GM23338 (cell line): ENCODE measurements at regions not wholly inside any gene's neighbourhood (a gene's known extent, or its start where the extent isn't known, plus 50 kb on each side); places are given as distances from the start of the nearest gene placed in this dataset.

ENCODE experiments used
- ATAC-seq: fragments of 200-7000 bp; cut with Tn5 transposase; 3 replicates; pipeline ENCODE4 v1.9.1; 2020
- DNase-seq: peaks from one replicate; pipeline ENCODE4 v3.0.0-alpha.2; 2015; ENCODE audit warnings: low spot score
- H2AFZ ChIP-seq: fragments of 200-600 bp; sonication (generic); 2 replicates; pipeline ENCODE4 v1.8.0; 2016; ENCODE audit warnings: antibody characterized with exemption, mild to moderate bottlenecking, moderate library complexity
- H3F3A ChIP-seq: fragments of 200-600 bp; sonication (generic); replicated peaks from 2 replicates; pipeline ENCODE4 v1.8.0; 2017; ENCODE audit warnings: antibody characterized with exemption, mixed run types, low read depth
- H3K27ac ChIP-seq: fragments of 200-600 bp; sonication (generic); 2 replicates; pipeline ENCODE4 v1.6.1; 2016; ENCODE audit warnings: low read depth
- H3K27me3 ChIP-seq: fragments of 200-600 bp; sonication (generic); 2 replicates; pipeline ENCODE4 v1.8.0; 2016; ENCODE audit warnings: mild to moderate bottlenecking, mixed run types, moderate library complexity; ENCODE audit not compliant: insufficient read depth
- H3K36me3 ChIP-seq: fragments of 200-600 bp; sonication (generic); 2 replicates; pipeline ENCODE4 v1.8.0; 2016; ENCODE audit warnings: mild to moderate bottlenecking; ENCODE audit not compliant: insufficient read depth
- H3K4me1 ChIP-seq: fragments of 200-600 bp; sonication (generic); 2 replicates; pipeline ENCODE4 v1.8.0; 2016; ENCODE audit warnings: mild to moderate bottlenecking, moderate library complexity; ENCODE audit not compliant: insufficient read depth
- H3K4me2 ChIP-seq: fragments of 200-600 bp; sonication (generic); 2 replicates; pipeline ENCODE4 v1.7.1; 2017; ENCODE audit warnings: mixed run types
- H3K4me3 ChIP-seq: fragments of 200-600 bp; sonication (generic); 2 replicates; pipeline ENCODE4 v1.6.1; 2016; ENCODE audit warnings: mixed run types
- H3K79me2 ChIP-seq: fragments of 200-600 bp; sonication (generic); replicated peaks from 2 replicates; pipeline ENCODE4 v1.8.0; 2017; ENCODE audit warnings: mild to moderate bottlenecking; ENCODE audit not compliant: insufficient read depth
- H3K9me2 ChIP-seq: fragments of 200-600 bp; sonication (generic); 2 replicates; pipeline ENCODE4 v1.8.0; 2017; ENCODE audit not compliant: insufficient read depth
- H4K20me1 ChIP-seq: fragments of 200-600 bp; sonication (generic); replicated peaks from 2 replicates; pipeline ENCODE4 v1.8.0; 2017; ENCODE audit warnings: mild to moderate bottlenecking; ENCODE audit not compliant: insufficient read depth
- H3K27ac Mint-ChIP-seq: 2 replicates; pipeline ENCODE4 v1.8.0; 2020; ENCODE audit warnings: inconsistent platforms, mild to moderate bottlenecking, moderate library complexity, mixed read lengths
- H3K27me3 Mint-ChIP-seq: 3 replicates; pipeline ENCODE4 v1.8.0; 2022; ENCODE audit warnings: low read depth, mild to moderate bottlenecking, moderate library complexity, mixed read lengths, inconsistent platforms; ENCODE audit not compliant: insufficient read depth, poor library complexity
- H3K36me3 Mint-ChIP-seq: 3 replicates; pipeline ENCODE4 v1.8.0; 2021; ENCODE audit warnings: low read depth, mild to moderate bottlenecking, inconsistent platforms, moderate library complexity, mixed read lengths
- H3K4me1 Mint-ChIP-seq: 3 replicates; pipeline ENCODE4 v1.8.0; 2020; ENCODE audit warnings: mild to moderate bottlenecking, inconsistent platforms, mixed read lengths
- H3K4me3 Mint-ChIP-seq: 3 replicates; pipeline ENCODE4 v1.8.0; 2021; ENCODE audit warnings: moderate library complexity, mild to moderate bottlenecking, inconsistent platforms, mixed read lengths
- H3K9me3 Mint-ChIP-seq: 3 replicates; pipeline ENCODE4 v1.8.0; 2020; ENCODE audit warnings: moderate library complexity, mild to moderate bottlenecking, inconsistent platforms, mixed read lengths
- POLR2AphosphoS5 ChIP-seq: IDR thresholded peaks from 2 replicates; pipeline ENCODE4 v1.6.1; 2016; ENCODE audit warnings: antibody characterized with exemption, low read depth
- ZNF114 ChIP-seq: fragments of 250-450 bp; sonication (Bioruptor Pico); IDR thresholded peaks from 2 replicates; pipeline ENCODE4 v1.5.0; 2020; ENCODE audit warnings: mild to moderate bottlenecking, moderate library complexity
- TF ChIP-seq, protein P1 (sequence below), 2 experiments: fragments of 200-600 bp in 1 of 2; sonication (generic) in 1 of 2; conservative IDR thresholded peaks; 2 replicates each; pipeline versions ENCODE4 v1.5.1 to v1.6.1; 2016 to 2017; ENCODE audit warnings: antibody characterized with exemption in 2 of 2, low read depth in 2 of 2, mild to moderate bottlenecking in 2 of 2, moderate library complexity in 1 of 2
- TF ChIP-seq, protein P2 (sequence below): fragments of 250-450 bp; sonication (Bioruptor Pico); IDR thresholded peaks from 2 replicates; pipeline ENCODE4 v1.5.0; 2020; ENCODE audit warnings: mild to moderate bottlenecking, moderate library complexity

DNA sequence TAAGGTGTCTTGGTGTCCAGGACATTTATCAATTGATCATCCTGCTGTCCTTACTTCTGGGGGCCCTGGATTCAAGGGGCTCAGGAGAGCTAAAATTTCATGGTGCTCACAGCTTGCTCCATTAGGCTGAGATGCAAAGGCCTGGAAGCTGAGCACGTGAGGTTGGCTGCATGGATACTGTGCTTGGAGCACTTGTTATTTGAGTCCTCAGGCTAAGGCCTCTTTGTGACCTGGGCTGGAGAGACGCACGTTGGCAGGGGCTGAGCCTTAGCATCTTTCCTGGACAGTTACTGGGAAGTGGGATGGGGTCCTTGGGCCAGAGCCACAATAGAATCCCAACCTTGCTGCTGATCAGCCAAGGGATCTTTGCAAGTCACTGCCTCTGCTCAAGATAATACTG lies 151.2 kb upstream of the HS6ST1 start (continued):
- TF ChIP-seq, protein P1, sequence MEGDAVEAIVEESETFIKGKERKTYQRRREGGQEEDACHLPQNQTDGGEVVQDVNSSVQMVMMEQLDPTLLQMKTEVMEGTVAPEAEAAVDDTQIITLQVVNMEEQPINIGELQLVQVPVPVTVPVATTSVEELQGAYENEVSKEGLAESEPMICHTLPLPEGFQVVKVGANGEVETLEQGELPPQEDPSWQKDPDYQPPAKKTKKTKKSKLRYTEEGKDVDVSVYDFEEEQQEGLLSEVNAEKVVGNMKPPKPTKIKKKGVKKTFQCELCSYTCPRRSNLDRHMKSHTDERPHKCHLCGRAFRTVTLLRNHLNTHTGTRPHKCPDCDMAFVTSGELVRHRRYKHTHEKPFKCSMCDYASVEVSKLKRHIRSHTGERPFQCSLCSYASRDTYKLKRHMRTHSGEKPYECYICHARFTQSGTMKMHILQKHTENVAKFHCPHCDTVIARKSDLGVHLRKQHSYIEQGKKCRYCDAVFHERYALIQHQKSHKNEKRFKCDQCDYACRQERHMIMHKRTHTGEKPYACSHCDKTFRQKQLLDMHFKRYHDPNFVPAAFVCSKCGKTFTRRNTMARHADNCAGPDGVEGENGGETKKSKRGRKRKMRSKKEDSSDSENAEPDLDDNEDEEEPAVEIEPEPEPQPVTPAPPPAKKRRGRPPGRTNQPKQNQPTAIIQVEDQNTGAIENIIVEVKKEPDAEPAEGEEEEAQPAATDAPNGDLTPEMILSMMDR (conservative IDR thresholded peaks at IDR 0.05; ENCODE audit: low read depth in 2 of 2) = no peak
- TF ChIP-seq, protein P2, sequence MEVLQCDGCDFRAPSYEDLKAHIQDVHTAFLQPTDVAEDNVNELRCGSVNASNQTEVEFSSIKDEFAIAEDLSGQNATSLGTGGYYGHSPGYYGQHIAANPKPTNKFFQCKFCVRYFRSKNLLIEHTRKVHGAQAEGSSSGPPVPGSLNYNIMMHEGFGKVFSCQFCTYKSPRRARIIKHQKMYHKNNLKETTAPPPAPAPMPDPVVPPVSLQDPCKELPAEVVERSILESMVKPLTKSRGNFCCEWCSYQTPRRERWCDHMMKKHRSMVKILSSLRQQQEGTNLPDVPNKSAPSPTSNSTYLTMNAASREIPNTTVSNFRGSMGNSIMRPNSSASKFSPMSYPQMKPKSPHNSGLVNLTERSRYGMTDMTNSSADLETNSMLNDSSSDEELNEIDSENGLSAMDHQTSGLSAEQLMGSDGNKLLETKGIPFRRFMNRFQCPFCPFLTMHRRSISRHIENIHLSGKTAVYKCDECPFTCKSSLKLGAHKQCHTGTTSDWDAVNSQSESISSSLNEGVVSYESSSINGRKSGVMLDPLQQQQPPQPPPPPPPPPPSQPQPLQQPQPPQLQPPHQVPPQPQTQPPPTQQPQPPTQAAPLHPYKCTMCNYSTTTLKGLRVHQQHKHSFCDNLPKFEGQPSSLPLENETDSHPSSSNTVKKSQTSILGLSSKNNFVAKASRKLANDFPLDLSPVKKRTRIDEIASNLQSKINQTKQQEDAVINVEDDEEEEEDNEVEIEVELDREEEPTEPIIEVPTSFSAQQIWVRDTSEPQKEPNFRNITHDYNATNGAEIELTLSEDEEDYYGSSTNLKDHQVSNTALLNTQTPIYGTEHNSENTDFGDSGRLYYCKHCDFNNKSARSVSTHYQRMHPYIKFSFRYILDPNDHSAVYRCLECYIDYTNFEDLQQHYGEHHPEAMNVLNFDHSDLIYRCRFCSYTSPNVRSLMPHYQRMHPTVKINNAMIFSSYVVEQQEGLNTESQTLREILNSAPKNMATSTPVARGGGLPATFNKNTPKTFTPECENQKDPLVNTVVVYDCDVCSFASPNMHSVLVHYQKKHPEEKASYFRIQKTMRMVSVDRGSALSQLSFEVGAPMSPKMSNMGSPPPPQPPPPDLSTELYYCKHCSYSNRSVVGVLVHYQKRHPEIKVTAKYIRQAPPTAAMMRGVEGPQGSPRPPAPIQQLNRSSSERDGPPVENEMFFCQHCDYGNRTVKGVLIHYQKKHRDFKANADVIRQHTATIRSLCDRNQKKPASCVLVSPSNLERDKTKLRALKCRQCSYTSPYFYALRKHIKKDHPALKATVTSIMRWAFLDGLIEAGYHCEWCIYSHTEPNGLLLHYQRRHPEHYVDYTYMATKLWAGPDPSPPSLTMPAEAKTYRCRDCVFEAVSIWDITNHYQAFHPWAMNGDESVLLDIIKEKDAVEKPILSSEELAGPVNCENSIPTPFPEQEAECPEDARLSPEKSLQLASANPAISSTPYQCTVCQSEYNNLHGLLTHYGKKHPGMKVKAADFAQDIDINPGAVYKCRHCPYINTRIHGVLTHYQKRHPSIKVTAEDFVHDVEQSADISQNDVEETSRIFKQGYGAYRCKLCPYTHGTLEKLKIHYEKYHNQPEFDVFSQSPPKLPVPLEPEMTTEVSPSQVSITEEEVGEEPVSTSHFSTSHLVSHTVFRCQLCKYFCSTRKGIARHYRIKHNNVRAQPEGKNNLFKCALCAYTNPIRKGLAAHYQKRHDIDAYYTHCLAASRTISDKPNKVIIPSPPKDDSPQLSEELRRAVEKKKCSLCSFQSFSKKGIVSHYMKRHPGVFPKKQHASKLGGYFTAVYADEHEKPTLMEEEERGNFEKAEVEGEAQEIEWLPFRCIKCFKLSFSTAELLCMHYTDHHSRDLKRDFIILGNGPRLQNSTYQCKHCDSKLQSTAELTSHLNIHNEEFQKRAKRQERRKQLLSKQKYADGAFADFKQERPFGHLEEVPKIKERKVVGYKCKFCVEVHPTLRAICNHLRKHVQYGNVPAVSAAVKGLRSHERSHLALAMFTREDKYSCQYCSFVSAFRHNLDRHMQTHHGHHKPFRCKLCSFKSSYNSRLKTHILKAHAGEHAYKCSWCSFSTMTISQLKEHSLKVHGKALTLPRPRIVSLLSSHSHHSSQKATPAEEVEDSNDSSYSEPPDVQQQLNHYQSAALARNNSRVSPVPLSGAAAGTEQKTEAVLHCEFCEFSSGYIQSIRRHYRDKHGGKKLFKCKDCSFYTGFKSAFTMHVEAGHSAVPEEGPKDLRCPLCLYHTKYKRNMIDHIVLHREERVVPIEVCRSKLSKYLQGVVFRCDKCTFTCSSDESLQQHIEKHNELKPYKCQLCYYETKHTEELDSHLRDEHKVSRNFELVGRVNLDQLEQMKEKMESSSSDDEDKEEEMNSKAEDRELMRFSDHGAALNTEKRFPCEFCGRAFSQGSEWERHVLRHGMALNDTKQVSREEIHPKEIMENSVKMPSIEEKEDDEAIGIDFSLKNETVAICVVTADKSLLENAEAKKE (CRISPR knock-in tag) = no peak
- TF ChIP-seq POLR2AphosphoS5 = no peak

DNA sequence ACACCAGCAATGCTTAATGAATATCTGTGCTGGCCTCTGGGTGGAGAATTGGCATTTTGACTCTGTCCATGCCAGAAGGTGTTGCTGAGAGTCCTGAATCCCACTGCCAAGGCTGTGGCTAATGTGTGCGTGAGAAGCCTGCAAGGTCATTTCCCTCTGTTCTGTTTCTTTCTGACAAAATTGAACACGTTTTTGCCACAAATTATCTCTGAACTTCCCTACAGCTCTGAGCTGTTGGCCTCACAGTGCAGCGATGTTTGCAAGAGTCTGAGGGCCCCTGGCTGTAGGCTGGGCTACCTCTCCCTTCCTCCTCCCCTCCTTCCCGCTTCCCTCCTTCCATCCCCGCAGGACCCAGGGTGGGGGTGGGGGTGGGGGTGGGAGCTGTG lies 154.1 kb upstream of the HS6ST1 start:
- ATAC-seq = peak; percentile 35
- Histone ChIP-seq H3K4me1 (no peaks in the 10 kb centered on the region), H3K4me3 (no peak overlapping the region), H4K20me1 (no peaks in the 10 kb centered on the region), H3K79me2 (no peaks in the 10 kb centered on the region), H3F3A (no peaks in the 10 kb centered on the region), H3K27me3 (no peaks in the 10 kb centered on the region), H2AFZ (peak overlapping the region; percentile 87; the same call in 1 of the 2 replicates), H3K9me2 (0 out of 2 replicates have a peak, but pooled peaks cover 6% of the 10 kb centered on the region), H3K4me2 (no peak overlapping the region), H3K27ac (no peak overlapping the region), H3K36me3 (no peaks in the 10 kb centered on the region; the same call in 1 of the 2 replicates)
- Mint-ChIP-seq H3K4me1 (peaks cover 5% of the 10 kb centered on the region; the same call in 1 of the 3 replicates), H3K4me3 (no peak overlapping the region), H3K9me3 (peaks cover 44% of the 10 kb centered on the region), H3K27me3 (peaks cover 13% of the 10 kb centered on the region), H3K27ac (no peak overlapping the region), H3K36me3 (peaks cover 38% of the 10 kb centered on the region)
- TF ChIP-seq, protein P2 (CRISPR knock-in tag) = no peak
- TF ChIP-seq, protein P1 (conservative IDR thresholded peaks at IDR 0.05; ENCODE audit: low read depth in 2 of 2) = no peak
- TF ChIP-seq POLR2AphosphoS5 = no peak
- TF ChIP-seq ZNF114 (CRISPR knock-in tag) = no peak
- no peak for DNase-seq
